ENCODE measurements at regions not wholly inside any gene's neighbourhood (a gene's known extent, or its start where the extent isn't known, plus 50 kb on each side); places are given as distances from the start of the nearest gene placed in this dataset.

GRCh38 chr13:107576430-107576829 is 638.9 kb downstream of the LIG4 start:
- no peak for DNase-seq
- Mint-ChIP-seq H3K27ac (no peak overlapping the region), H3K4me1 (ENCODE audit: low read depth) (no peaks in the 10 kb centered on the region), H3K4me3 (no peak overlapping the region), H3K27me3 (no peaks in the 10 kb centered on the region), H3K36me3 (ENCODE audit: low read depth) (no peaks in the 10 kb centered on the region), H3K9me3 (peaks cover 22% of the 10 kb centered on the region)
- Histone ChIP-seq H3K27ac (ENCODE audit: low read depth in 1 of 2, low read length in 2 of 2) (no peak overlapping the region), H3K4me3 (ENCODE audit: low read length) (no peak overlapping the region), H3K27me3 (ENCODE audit: control insufficient read depth in 1 of 2, insufficient read depth in 2 of 2, low read length in 2 of 2) (no peaks in the 10 kb centered on the region), H3K9me3 (ENCODE audit: control insufficient read depth in 1 of 2, insufficient read depth in 1 of 2, low read length in 2 of 2) (no peaks in the 10 kb centered on the region), H3K36me3 (ENCODE audit: insufficient read depth, low read length) (no peaks in the 10 kb centered on the region), H3K4me1 (ENCODE audit: insufficient read depth, low read length) (no peaks in the 10 kb centered on the region)
- ChIA-PET CTCF (no interaction called here), POLR2A (no interaction called here)
- intact Hi-C loops (cut with DNase I, micrococcal nuclease): no loop called here
- ATAC-seq (ENCODE audit: poor library complexity): no peak
- TF ChIP-seq CTCF (IDR thresholded peaks at IDR 0.05): no peak

GRCh38 chr13:107574517-107575210 is 640.7 kb downstream of the LIG4 start:
- TF ChIP-seq CTCF (IDR thresholded peaks at IDR 0.05): no peak
- ATAC-seq (ENCODE audit: poor library complexity) (no peak), DNase-seq (no peak)
- CTCF ChIA-PET: no interaction called here
- no peak overlapping the region for H3K4me3 Mint-ChIP-seq
- intact Hi-C loops (cut with DNase I, micrococcal nuclease): no loop called here
- Histone ChIP-seq H3K36me3 (ENCODE audit: insufficient read depth, low read length) (no peaks in the 10 kb centered on the region), H3K27ac (ENCODE audit: low read depth in 1 of 2, low read length in 2 of 2) (no peak overlapping the region), H3K4me3 (ENCODE audit: low read length) (no peak overlapping the region), H3K27me3 (ENCODE audit: control insufficient read depth in 1 of 2, insufficient read depth in 2 of 2, low read length in 2 of 2) (no peaks in the 10 kb centered on the region), H3K9me3 (ENCODE audit: control insufficient read depth in 1 of 2, insufficient read depth in 1 of 2, low read length in 2 of 2) (no peaks in the 10 kb centered on the region), H3K4me1 (ENCODE audit: insufficient read depth, low read length) (no peaks in the 10 kb centered on the region)
- H3K9me3 Mint-ChIP-seq: peaks cover 19% of the 10 kb centered on the region
- no peak overlapping the region for H3K27ac Mint-ChIP-seq
- H3K27me3 Mint-ChIP-seq: no peaks in the 10 kb centered on the region
- no peaks in the 10 kb centered on the region for H3K36me3 Mint-ChIP-seq (ENCODE audit: low read depth)
- POLR2A ChIA-PET: no interaction called here
- H3K4me1 Mint-ChIP-seq (ENCODE audit: low read depth): no peaks in the 10 kb centered on the region

GRCh38 chr13:107573184-107573583 is 642.2 kb downstream of the LIG4 start:
- no peaks in the 10 kb centered on the region for H3K27me3 Mint-ChIP-seq
- no peak for ATAC-seq (ENCODE audit: poor library complexity)

More at GRCh38 chr13:107573184-107573583, 642.2 kb downstream of the LIG4 start:
- CTCF ChIA-PET: no interaction called here
- TF ChIP-seq CTCF (IDR thresholded peaks at IDR 0.05): no peak
- H3K27ac Mint-ChIP-seq: no peak overlapping the region
- Histone ChIP-seq H3K36me3 (ENCODE audit: insufficient read depth, low read length) (no peaks in the 10 kb centered on the region), H3K27me3 (ENCODE audit: control insufficient read depth in 1 of 2, insufficient read depth in 2 of 2, low read length in 2 of 2) (no peaks in the 10 kb centered on the region), H3K4me1 (ENCODE audit: insufficient read depth, low read length) (no peaks in the 10 kb centered on the region), H3K9me3 (ENCODE audit: control insufficient read depth in 1 of 2, insufficient read depth in 1 of 2, low read length in 2 of 2) (no peaks in the 10 kb centered on the region), H3K4me3 (ENCODE audit: low read length) (no peak overlapping the region), H3K27ac (ENCODE audit: low read depth in 1 of 2, low read length in 2 of 2) (no peak overlapping the region)
- intact Hi-C loops (cut with DNase I, micrococcal nuclease): no loop called here
- no peak for DNase-seq
- H3K4me3 Mint-ChIP-seq: no peak overlapping the region
- no peaks in the 10 kb centered on the region for H3K36me3 Mint-ChIP-seq (ENCODE audit: low read depth)
- H3K4me1 Mint-ChIP-seq (ENCODE audit: low read depth): no peaks in the 10 kb centered on the region
- POLR2A ChIA-PET: no interaction called here
- H3K9me3 Mint-ChIP-seq: peaks cover 15% of the 10 kb centered on the region

All from CD4-positive, alpha-beta T cell (primary cell).